Adrenal gland (tissue), 5 donors: ENCODE measurements at regions not wholly inside any gene's neighbourhood (a gene's known extent, or its start where the extent isn't known, plus 50 kb on each side); places are given as distances from the start of the nearest gene placed in this dataset.

Source experiments
- POLR2A ChIP-seq, 2 donors: fragments of 450-650 bp; IDR thresholded peaks; one replicate each; pipeline ENCODE4 v1.6.1; 2017; ENCODE audit warnings: antibody characterized with exemption in 2 of 2, mild to moderate bottlenecking in 2 of 2, moderate library complexity in 1 of 2
- TF ChIP-seq, protein P1 (sequence below), 6 experiments: fragments of 450-650 bp in 4 of 6; fragments of 200-600 bp in 2 of 6; sonication (generic) in 1 of 6; IDR thresholded peaks; 1 replicate in 5 of 6; 2 replicates in 1 of 6; pipeline versions ENCODE4 v1.5.1 to v1.8.0; 2016 to 2021; ENCODE audit warnings: antibody characterized with exemption in 6 of 6, mild to moderate bottlenecking in 2 of 6, moderate library complexity in 1 of 6
- donor health status: DM: no; HTN: no; CAD: no.

DNA sequence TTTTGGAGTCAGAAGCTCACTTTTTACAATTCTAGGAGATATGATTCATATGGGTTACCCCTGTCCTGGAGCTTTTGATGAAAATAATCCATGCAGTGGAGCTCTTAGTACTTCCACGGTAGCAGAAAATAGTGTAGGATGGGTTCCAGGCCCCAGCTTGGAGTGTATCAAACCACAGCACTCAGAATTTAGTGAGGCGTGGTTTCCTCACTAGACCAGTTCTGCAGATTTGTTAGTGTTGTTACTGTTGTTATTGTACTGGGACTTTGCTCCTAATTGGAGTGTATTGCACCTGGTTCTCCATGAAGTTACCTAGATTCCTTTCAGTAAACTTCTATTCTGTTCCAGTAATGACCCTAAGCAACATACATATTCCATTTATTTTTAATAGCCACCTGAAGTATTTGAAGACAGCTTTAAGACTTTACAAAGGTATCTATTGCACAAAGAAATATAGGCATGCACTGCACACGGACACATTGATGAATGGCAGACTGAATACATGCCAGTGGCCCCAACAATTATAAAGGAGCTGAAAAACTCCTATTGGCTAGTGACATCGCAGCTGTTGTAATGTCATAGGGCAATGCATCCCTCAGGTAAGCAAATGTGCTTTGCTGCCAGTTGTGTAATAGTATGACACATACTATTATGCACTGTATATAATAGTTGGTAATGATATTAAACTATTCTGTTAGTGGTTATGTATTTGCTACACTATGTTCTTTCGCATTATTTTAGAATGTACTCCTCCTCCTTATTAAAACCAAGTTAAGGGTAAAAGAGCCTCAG, 1058.0 kb downstream of the KCNT2 start:
- TF ChIP-seq, protein P1, sequence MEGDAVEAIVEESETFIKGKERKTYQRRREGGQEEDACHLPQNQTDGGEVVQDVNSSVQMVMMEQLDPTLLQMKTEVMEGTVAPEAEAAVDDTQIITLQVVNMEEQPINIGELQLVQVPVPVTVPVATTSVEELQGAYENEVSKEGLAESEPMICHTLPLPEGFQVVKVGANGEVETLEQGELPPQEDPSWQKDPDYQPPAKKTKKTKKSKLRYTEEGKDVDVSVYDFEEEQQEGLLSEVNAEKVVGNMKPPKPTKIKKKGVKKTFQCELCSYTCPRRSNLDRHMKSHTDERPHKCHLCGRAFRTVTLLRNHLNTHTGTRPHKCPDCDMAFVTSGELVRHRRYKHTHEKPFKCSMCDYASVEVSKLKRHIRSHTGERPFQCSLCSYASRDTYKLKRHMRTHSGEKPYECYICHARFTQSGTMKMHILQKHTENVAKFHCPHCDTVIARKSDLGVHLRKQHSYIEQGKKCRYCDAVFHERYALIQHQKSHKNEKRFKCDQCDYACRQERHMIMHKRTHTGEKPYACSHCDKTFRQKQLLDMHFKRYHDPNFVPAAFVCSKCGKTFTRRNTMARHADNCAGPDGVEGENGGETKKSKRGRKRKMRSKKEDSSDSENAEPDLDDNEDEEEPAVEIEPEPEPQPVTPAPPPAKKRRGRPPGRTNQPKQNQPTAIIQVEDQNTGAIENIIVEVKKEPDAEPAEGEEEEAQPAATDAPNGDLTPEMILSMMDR (IDR thresholded peaks at IDR 0.05) = no peak
- no peak for TF ChIP-seq POLR2A (IDR thresholded peaks at IDR 0.05)
